Caco-2 (cell line): ENCODE measurements at regions not wholly inside any gene's neighbourhood (a gene's known extent, or its start where the extent isn't known, plus 50 kb on each side); places are given as distances from the start of the nearest gene placed in this dataset.

ENCODE experiments used
- BruUV-seq: library from RNA; stranded (reverse); fragments of 400-500 nt; replicated peaks from 2 replicates; lab custom pipeline; 2021; lab: Mats Ljungman, UMichigan
- CTCF ChIA-PET: fragments of 300-600 bp; sonication (Branson Sonifier 250); formaldehyde crosslinking; loops from one replicate; lab custom pipeline; 2022; ENCODE audit warnings: antibody characterized with exemption; lab: Charles Lee
- POLR2A ChIA-PET: fragments of 300-600 bp; sonication (Branson Sonifier 250); formaldehyde crosslinking; loops from one replicate; lab custom pipeline; 2022; ENCODE audit warnings: antibody characterized with exemption; lab: Charles Lee
- DNase-seq, 2 experiments: peaks; one replicate each; pipeline versions ENCODE4 v3.0.0 to v3.0.0-alpha.2; 2020 to 2022
- H3K27me3 ChIP-seq: replicated peaks from 2 replicates; pipeline ENCODE4 v1.6.0; 2011; ENCODE audit warnings: low read length; ENCODE audit not compliant: control insufficient read depth, insufficient read depth
- H3K36me3 ChIP-seq: 2 replicates; pipeline ENCODE4 v1.5.1; 2011; ENCODE audit warnings: low read length; ENCODE audit not compliant: control insufficient read depth, insufficient read depth
- H3K4me1 ChIP-seq: fragments of 250-450 bp; sonication (Bioruptor Pico); 2 replicates; pipeline ENCODE4 v1.5.1; 2020; ENCODE audit warnings: mild to moderate bottlenecking
- H3K4me3 ChIP-seq: 2 replicates; pipeline ENCODE4 v1.5.1; 2011; ENCODE audit warnings: low read depth, mild to moderate bottlenecking, control low read depth, low read length
- H3K9me3 ChIP-seq: fragments of 250-450 bp; sonication (Bioruptor Pico); 2 replicates; pipeline ENCODE4 v1.5.1; 2020; ENCODE audit warnings: mild to moderate bottlenecking, moderate library complexity
- H3K27ac Mint-ChIP-seq: one replicate; pipeline ENCODE4 v1.8.0; 2022; ENCODE audit warnings: mixed read lengths; ENCODE audit not compliant: unreplicated experiment
- H3K27me3 Mint-ChIP-seq: one replicate; pipeline ENCODE4 v1.8.0; 2022; ENCODE audit warnings: mixed read lengths; ENCODE audit not compliant: insufficient read depth, unreplicated experiment
- H3K36me3 Mint-ChIP-seq: one replicate; pipeline ENCODE4 v1.8.0; 2022; ENCODE audit warnings: mild to moderate bottlenecking, mixed read lengths; ENCODE audit not compliant: insufficient read depth, unreplicated experiment
- H3K4me1 Mint-ChIP-seq: one replicate; pipeline ENCODE4 v1.8.0; 2022; ENCODE audit warnings: low read depth, mixed read lengths; ENCODE audit not compliant: unreplicated experiment
- H3K4me3 Mint-ChIP-seq: one replicate; pipeline ENCODE4 v1.8.0; 2022; ENCODE audit warnings: mild to moderate bottlenecking, moderate library complexity, mixed read lengths; ENCODE audit not compliant: unreplicated experiment
- H3K9me3 Mint-ChIP-seq: one replicate; pipeline ENCODE4 v1.8.0; 2022; ENCODE audit warnings: mixed read lengths; ENCODE audit not compliant: unreplicated experiment
- CTCF ChIP-seq, 2 experiments: fragments of 200-600 bp in 1 of 2; IDR thresholded peaks; 1 replicate in 1 of 2; 2 replicates in 1 of 2; pipeline versions ENCODE4 v1.5.1 to v1.8.0; 2011 to 2022; ENCODE audit warnings: antibody characterized with exemption in 1 of 2, control low read depth in 1 of 2, inconsistent platforms in 1 of 2, low read depth in 1 of 2, low read length in 1 of 2, mild to moderate bottlenecking in 1 of 2, moderate library complexity in 1 of 2; ENCODE audit not compliant: insufficient read depth in 1 of 2, severe bottlenecking in 1 of 2, unreplicated experiment in 1 of 2
- intact Hi-C: fragments of 100-400 bp; cut with micrococcal nuclease; formaldehyde crosslinking; loops from one replicate; pipeline ENCODE4 v1.10.0; 2022; ENCODE audit not compliant: unreplicated experiment

- no peak overlapping the region for H3K4me3 ChIP-seq
- no peak for DNase-seq
- no peak for TF ChIP-seq CTCF (IDR thresholded peaks at IDR 0.05; ENCODE audit: insufficient read depth in 1 of 2, low read depth in 1 of 2, low read length in 1 of 2, severe bottlenecking in 1 of 2, unreplicated experiment in 1 of 2)
- ChIA-PET CTCF (no interaction called here), POLR2A (no interaction called here)
- intact Hi-C loops, result no loop called here
- H3K4me1 ChIP-seq, result peaks cover 50% of the 10 kb centered on the region
- H3K9me3 ChIP-seq, result no peaks in the 10 kb centered on the region
- Mint-ChIP-seq H3K27ac (no peak overlapping the region), H3K27me3 (no peaks in the 10 kb centered on the region), H3K4me3 (no peak overlapping the region), H3K9me3 (no peaks in the 10 kb centered on the region), H3K4me1 (peaks cover 30% of the 10 kb centered on the region), H3K36me3 (no peaks in the 10 kb centered on the region)
- no peaks in the 10 kb centered on the region for H3K27me3 ChIP-seq
- no TSS peak for BruUV-seq
- no peaks in the 10 kb centered on the region for H3K36me3 ChIP-seq
Measured at GRCh38 chr12:89950421-89950820, 241.8 kb upstream of the ATP2B1 start.

DNA sequence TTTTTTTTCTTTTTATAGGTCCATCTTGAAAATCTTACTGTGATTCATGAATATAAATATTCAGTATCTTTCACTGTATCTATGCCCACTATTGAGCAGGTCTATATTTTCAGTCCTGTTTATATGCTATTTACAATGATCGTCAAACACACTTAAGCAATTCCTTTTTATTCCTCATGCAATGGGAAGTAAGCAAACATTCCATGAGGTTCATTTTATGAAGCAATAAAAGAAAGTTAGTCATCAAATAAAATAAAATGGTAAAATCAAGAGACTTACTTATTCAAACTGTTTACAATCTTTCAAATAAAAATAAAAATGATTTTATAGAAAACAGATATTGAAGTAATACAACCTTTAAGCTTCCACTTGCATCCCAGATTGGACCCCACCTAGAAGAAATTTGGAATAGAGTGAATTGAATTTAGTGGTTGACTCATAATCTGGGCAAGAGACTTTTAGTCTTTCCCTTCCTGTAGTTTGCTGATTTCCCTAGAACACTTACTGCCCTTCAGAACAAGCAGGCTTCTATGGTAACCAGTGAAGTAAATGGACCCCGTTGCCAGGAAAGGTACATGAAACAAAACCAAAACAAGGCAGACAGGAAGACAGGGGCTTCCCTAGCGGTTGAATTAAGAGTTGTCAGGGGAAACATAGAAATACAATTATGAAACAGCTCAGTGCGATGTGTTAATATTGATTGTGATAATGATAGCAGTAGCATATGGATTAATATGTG lies 241.0 kb upstream of the ATP2B1 start:
- H3K36me3 ChIP-seq, result no peaks in the 10 kb centered on the region
- DNase-seq, result no peak
- no peaks in the 10 kb centered on the region for H3K27me3 ChIP-seq
- Mint-ChIP-seq H3K9me3 (no peaks in the 10 kb centered on the region), H3K4me1 (peaks cover 30% of the 10 kb centered on the region), H3K36me3 (no peaks in the 10 kb centered on the region), H3K27ac (no peak overlapping the region), H3K4me3 (no peak overlapping the region), H3K27me3 (no peaks in the 10 kb centered on the region)
- intact Hi-C loops, result loop anchor here (2.0 kb wide), 1 partner anchor 317 kb away; no protein-coding TSS in a partner anchor
- ChIA-PET CTCF (no interaction called here), POLR2A (no interaction called here)
- H3K4me3 ChIP-seq, result no peak overlapping the region
- H3K9me3 ChIP-seq, result no peaks in the 10 kb centered on the region
- peaks cover 50% of the 10 kb centered on the region for H3K4me1 ChIP-seq
- TF ChIP-seq CTCF (IDR thresholded peaks at IDR 0.05; ENCODE audit: insufficient read depth in 1 of 2, low read depth in 1 of 2, low read length in 1 of 2, severe bottlenecking in 1 of 2, unreplicated experiment in 1 of 2), result no peak
- BruUV-seq, result no TSS peak

GRCh38 chr12:89948271-89949175 lies 239.9 kb upstream of the ATP2B1 start:
- Histone ChIP-seq H3K27me3 (no peaks in the 10 kb centered on the region), H3K9me3 (no peaks in the 10 kb centered on the region), H3K4me3 (no peak overlapping the region), H3K4me1 (peaks cover 50% of the 10 kb centered on the region), H3K36me3 (no peaks in the 10 kb centered on the region)
- Mint-ChIP-seq H3K4me1 (peaks cover 30% of the 10 kb centered on the region), H3K4me3 (no peak overlapping the region), H3K27ac (no peak overlapping the region), H3K9me3 (no peaks in the 10 kb centered on the region), H3K36me3 (no peaks in the 10 kb centered on the region), H3K27me3 (no peaks in the 10 kb centered on the region)
- no peak for DNase-seq
- no peak for TF ChIP-seq CTCF (IDR thresholded peaks at IDR 0.05; ENCODE audit: insufficient read depth in 1 of 2, low read depth in 1 of 2, low read length in 1 of 2, severe bottlenecking in 1 of 2, unreplicated experiment in 1 of 2)
- ChIA-PET POLR2A (no interaction called here), CTCF (no interaction called here)
- no TSS peak for BruUV-seq
- intact Hi-C loops, result loop anchor here (2.0 kb wide), 1 partner anchor 316 kb away; no protein-coding TSS in a partner anchor
